ENCODE measurements at regions not wholly inside any gene's neighbourhood (a gene's known extent, or its start where the extent isn't known, plus 50 kb on each side); places are given as distances from the start of the nearest gene placed in this dataset.

GRCh38 chr6:94367316-94367715 lies 948.0 kb upstream of the EPHA7 start:
- no peak for DNase-seq

DNA sequence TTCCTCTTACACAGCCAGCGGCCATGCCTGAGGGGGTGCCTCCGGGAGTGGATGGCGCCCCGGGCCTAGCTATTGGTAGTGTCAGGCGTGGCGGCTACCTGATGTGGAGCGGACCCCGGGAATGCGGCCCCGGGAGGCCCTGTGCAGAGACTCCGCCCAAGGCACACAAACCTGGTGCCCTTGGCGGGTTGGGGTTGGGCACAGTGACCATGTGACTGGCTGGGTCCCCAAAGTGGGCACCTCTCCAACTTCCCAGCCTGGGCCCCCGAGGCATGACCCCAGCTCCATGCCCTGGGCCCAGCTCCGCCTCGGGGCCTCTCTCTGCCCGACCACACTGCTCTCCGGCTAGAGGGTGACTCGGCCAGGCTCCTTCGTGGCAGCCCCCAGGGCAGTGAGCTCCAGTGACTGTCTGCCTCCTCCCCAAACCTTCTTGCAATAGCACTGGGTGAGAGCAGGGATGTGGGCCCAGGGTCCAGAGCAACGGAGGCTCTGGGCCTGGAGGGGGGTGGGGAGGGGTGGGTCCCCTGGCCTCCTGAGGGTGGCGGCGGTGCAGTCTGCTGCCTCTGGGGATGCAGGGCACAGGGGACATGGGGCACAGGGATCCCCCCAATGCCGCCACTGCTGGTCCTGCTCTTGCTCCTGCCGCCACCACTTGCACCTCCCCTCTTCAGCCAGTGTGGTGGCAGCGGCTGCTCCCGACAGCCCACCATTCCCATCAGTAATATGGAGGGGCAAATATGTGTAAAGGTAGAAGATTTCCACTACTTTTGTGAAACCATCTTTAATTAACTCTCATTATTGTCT lies 942.9 kb upstream of the EPHA7 start:
- no peak for DNase-seq

GRCh38 chr6:94361304-94362060 lies 942.1 kb upstream of the EPHA7 start:
- DNase-seq: no peak

DNA sequence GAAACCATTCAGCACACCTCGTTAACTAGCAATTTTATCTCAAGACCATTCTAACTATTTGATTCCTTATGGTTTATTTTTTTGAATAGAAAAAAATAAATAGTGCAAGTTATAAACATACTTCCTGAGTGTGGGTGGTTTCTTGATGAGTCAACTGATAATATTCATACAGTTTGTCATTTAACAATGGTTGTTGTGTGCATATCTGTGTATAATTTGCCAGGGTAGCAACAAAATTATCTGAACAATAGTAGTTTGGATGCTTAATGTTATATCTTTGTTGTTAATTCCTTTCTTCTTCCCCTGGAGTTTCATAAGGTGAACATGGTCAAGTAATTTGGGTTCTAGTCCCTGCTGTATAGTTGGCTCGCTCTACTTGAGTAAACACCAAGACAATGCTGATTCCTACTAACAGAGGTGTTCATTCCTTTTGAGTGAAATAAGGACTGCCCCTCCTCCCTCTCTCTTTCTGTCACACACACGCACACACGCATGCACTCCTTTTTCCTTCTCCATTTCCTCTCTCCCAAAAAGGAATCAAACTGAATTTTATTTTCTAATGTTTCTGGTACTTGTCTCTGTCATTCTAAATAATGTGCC lies 938.1 kb upstream of the EPHA7 start:
- no peak for DNase-seq

- DNase-seq: no peak
Observed at GRCh38 chr6:94350833-94351232, 931.5 kb upstream of the EPHA7 start.

- DNase-seq: no peak
Observed at GRCh38 chr6:94349227-94349626, 929.9 kb upstream of the EPHA7 start.

- DNase-seq: no peak
Observed at GRCh38 chr6:94344866-94345265, 925.5 kb upstream of the EPHA7 start.

DNA sequence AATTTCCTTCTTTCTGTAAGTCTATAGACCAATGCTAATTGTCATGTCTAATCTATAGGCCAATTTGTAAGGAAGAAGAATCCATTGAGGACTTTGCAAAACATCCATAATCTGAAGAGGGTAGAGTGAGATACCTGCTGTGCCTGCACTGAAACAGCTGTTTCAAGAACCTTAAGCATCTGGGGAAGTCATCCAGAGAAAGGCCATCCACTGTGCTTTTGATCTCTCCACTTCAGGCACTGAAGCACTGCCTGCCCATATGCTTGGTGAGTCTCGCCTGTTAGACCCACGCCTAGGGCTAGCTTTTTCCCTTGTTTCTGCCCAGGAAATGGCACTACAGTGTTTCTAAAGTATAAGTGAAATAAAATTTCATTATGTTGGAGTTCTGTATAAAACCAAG lies 921.8 kb upstream of the EPHA7 start:
- no peak for DNase-seq

DNA sequence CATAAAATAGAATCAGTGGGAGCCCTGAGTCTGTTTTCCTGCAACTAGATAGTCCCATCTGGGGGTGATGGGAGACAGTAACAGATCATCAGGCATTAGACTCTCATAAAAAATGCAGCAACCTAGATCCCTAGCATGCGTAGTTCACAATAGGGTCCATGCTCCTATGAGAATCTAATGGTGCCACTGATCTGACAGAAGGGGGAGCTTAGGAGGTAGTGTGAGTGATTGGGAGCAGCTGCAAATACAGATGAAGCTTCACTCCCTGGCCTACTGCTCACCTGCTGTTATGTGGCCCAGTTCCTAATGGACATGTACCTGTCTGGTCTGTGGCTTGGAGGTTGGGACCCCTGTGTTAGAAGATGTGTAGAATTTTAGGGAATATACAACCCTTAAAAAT lies 904.5 kb upstream of the EPHA7 start:
- DNase-seq: no peak

DNA sequence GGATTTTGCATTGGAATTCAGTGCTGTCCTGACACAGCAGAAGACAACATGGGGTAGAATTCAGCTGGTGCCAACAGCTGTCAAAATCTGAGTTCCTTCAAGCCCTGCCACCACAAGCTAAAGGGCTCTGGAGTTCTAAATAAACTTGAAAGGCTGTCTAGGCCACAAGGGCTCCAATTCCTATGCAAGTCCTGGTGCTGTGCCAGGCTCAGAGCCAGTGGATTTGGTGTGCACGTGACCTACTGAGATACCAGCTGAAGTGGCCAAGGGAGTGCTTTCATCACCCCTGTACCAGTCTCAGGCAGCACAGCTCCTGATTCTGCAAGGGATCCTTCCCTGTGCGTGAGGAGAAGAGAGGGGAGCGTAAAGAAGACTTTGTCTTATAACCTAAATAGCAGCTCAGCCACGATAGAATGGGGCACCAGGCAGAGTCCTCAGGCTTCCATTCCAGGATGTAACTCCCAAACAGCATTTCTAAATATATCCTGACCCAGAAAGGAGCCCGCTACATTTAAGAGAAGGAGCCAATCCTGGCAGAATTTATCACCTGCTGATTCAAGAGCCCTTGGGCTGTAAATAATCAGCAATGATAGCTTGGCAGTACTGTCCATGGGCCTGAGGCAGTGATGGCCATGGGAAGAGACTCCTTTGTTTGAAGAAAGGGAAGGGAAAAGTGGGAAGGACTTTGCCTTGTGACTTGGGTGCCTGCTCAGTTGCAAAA lies 881.2 kb upstream of the EPHA7 start:
- DNase-seq: no peak

DNA sequence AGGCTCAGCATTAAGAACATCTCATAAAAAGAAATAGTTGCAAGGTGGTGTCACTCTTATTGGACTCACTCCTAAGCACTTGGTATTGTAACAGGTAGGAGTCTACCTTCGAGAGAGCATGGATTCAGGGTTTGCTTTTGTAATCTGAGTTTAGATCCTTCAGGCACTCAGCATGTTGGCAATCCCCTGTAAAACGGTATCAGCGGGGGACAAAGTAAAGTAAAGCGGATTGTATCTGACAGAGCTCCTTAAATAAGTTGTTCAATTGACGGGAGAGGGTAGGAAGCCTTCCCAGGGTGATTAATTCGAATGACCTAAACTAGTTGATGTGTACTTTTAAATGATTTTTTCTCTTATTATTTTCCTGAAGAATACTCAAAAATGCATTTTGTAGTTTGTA lies 869.8 kb upstream of the EPHA7 start:
- DNase-seq: no peak

DNA sequence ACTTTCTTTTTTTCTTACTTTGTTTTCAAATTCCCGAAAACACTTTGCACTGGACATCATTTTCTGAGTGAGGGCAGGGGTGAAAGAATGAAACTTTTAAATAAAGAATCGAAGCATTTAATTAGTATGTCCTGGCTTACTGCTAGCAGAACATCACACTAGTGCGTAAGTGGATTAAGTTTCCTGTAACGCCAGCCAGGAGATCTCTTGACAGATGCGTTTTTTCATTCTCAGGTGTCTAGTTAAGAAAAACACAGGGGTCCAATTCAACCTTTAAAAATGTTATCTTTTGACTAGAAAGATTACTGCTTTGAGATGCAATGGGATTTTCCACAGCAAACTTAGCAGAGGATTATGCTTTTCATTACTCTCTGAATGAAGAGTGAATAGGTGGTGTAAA lies 858.8 kb upstream of the EPHA7 start:
- DNase-seq: no peak

GRCh38 chr6:94272327-94272726 lies 853.0 kb upstream of the EPHA7 start:
- no peak for DNase-seq

DNA sequence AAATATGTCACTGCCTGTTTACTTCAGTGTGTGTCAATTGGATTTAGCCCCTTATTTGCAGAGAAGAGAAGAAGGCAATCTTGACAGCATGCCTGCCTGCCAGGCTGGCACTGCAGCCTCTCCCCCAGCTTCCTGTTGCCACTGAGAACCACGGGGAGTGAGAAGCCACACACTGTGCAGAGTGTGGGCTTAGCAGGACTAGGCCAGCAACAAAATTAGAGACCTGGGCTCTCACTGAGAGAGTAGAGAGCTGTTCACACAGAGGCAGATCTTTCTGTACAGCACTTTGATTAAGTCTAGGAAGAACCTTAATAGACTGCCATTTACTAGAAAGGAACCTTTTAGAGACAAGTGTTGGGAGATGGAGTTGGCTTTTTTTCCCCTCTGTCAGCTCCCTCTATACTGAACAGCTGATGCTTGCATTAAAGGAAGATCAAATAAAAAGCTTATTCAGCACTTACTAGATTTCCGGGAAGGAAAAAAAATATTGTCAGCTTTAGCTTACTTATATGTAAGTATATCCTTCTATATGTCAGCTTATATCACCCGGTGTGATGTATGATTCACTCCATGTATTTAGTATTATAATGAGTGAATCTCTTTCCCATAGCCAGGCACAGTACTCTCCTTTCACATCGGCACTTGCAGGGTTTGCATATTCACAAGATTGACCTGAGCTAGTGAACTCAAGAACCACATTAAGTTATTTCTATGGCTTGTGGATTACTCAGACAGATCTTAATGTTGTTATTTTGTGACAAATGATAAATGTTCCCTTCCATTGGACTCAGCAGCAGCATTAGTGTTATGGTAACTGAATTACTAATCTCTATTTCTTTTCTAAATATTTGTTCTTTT lies 851.0 kb upstream of the EPHA7 start:
- no peak for DNase-seq

DNA sequence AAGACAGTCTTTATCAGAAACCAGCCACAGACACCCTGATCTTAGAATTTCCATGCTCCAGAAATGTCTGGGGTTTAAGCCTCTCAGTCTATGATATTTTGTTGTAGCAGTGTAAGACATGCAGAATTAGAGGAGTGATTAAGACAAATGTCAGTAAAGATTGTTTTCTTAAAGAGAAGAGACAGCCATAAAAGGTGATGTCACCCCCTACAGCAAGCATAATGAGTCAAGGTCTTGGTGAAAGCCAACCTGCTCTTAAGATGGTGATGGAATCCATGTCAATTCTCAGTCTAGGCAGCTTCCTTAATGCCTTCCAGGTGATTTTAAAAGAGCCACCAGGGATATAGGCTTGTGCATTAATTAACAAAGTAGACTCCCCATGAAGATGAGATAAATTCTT lies 849.9 kb upstream of the EPHA7 start:
- no peak for DNase-seq

- no peak for DNase-seq
Observed at GRCh38 chr6:94260765-94261164, 841.4 kb upstream of the EPHA7 start.

GRCh38 chr6:94254689-94255088 lies 835.3 kb upstream of the EPHA7 start:
- no peak for DNase-seq

DNA sequence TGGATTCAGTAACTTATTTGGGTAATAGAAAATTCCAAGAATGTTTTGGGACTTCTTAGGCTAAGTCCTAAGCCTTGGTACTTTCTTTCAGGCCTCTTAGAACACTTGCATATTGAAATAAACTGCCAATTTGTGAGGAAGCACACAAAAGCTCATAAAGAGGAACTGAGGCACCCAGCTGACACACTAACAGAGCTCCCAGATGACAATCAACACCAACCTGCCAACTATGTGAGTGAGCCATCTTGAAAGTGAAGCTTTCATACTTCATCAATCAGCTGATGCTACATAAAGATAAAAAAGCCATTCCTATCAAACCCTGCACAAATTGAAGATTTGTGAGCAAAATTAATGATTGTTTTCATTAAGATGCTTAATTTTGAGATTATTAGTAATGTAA lies 832.5 kb upstream of the EPHA7 start:
- no peak for DNase-seq

GRCh38 chr6:94245395-94245794 lies 826.0 kb upstream of the EPHA7 start:
- DNase-seq: no peak

- DNase-seq: no peak
Observed at GRCh38 chr6:94238868-94239267, 819.5 kb upstream of the EPHA7 start.

DNA sequence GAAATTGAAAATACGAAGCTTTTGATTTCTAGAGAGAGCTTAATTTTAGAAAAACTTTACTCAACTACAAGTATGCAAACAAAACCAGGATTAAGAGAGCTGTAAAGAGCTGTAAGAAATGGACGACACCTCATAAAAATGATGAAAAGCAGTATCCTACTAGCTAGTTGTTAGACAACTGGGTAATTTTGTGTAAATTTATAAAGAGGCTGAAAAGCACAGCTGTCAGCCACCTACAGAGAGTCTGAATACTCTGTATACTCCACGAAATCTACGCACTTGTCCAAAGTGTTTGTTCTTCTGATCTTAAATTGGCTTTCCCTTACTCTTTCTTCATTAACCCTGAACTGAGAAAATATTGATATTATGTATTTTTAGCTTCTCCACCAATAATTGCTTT lies 808.4 kb upstream of the EPHA7 start:
- no peak for DNase-seq

DNA sequence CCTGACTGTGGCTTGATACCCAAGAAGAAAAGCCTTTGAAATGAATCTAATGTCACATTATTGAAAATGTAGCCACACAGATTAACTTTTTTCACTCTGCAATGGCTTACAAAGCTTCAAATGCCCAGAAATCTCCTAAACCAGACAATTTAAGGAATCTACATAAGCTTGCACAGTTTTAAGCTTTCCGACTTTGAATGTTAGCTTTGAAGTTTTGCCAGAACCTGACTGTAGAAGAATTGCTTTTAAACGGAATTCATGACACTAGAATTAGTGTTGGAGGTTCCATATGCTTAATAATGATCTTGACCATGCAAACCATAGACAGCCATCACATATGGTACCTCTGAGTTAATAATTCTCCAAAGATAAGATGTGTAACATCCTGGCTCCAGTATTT lies 798.5 kb upstream of the EPHA7 start:
- DNase-seq: no peak
